Endodermal cell (in vitro differentiated cells): ENCODE measurements at regions not wholly inside any gene's neighbourhood (a gene's known extent, or its start where the extent isn't known, plus 50 kb on each side); places are given as distances from the start of the nearest gene placed in this dataset.

Experiments used
- DNase-seq: peaks from one replicate; pipeline ENCODE4 v3.0.0-alpha.2; 2017
- H3K27ac ChIP-seq: 2 replicates; pipeline ENCODE4 v1.5.1; 2013; ENCODE audit warnings: mild to moderate bottlenecking, low read depth, low read length, moderate library complexity
- H3K27me3 ChIP-seq: 2 replicates; pipeline ENCODE4 v1.6.1; 2013; ENCODE audit warnings: mild to moderate bottlenecking, low read length, moderate library complexity; ENCODE audit not compliant: insufficient read depth, control insufficient read depth, poor library complexity, severe bottlenecking
- H3K36me3 ChIP-seq: 2 replicates; pipeline ENCODE4 v1.7.0; 2013; ENCODE audit warnings: mild to moderate bottlenecking, low read length, moderate library complexity; ENCODE audit not compliant: control insufficient read depth, insufficient read depth
- H3K4me1 ChIP-seq: one replicate; pipeline ENCODE4 v1.7.0; 2013; ENCODE audit warnings: low read length; ENCODE audit not compliant: control insufficient read depth, insufficient read depth
- H3K4me3 ChIP-seq: 2 replicates; pipeline ENCODE4 v1.5.1; 2013; ENCODE audit warnings: mild to moderate bottlenecking, low read length, moderate library complexity
- H3K9ac ChIP-seq: 2 replicates; pipeline ENCODE4 v1.6.1; 2013; ENCODE audit warnings: mild to moderate bottlenecking, low read length, moderate library complexity; ENCODE audit not compliant: poor library complexity, severe bottlenecking; ENCODE audit errors: extremely low read depth
- H3K9me3 ChIP-seq: 2 replicates; pipeline ENCODE4 v1.6.1; 2013; ENCODE audit warnings: mild to moderate bottlenecking, low read length, moderate library complexity; ENCODE audit not compliant: control insufficient read depth
- H3K27ac Mint-ChIP-seq: 2 replicates; pipeline ENCODE4 v1.8.0; 2020; ENCODE audit warnings: mixed read lengths
- H3K27me3 Mint-ChIP-seq: 2 replicates; pipeline ENCODE4 v1.8.0; 2021; ENCODE audit warnings: mild to moderate bottlenecking, mixed read lengths; ENCODE audit not compliant: insufficient read depth
- H3K36me3 Mint-ChIP-seq: 2 replicates; pipeline ENCODE4 v1.8.0; 2020; ENCODE audit warnings: low read depth, mixed read lengths
- H3K4me1 Mint-ChIP-seq: 2 replicates; pipeline ENCODE4 v1.8.0; 2020; ENCODE audit warnings: mixed read lengths
- H3K4me3 Mint-ChIP-seq: 2 replicates; pipeline ENCODE4 v1.8.0; 2020; ENCODE audit warnings: mild to moderate bottlenecking, moderate library complexity, mixed read lengths
- H3K9me3 Mint-ChIP-seq: 2 replicates; pipeline ENCODE4 v1.8.0; 2020; ENCODE audit warnings: mild to moderate bottlenecking, mixed read lengths
- WGBS, 2 experiments: methylation state at CpG; one replicate each; pipeline versions ENCODE4 v1.1.5 to v1.1.7; 2013; ENCODE audit warnings: missing lambda C conversion rate in 2 of 2, mixed read lengths in 1 of 2; ENCODE audit not compliant: insufficient coverage in 1 of 2, insufficient read length in 1 of 2; 5-methylcytosine and 5-hydroxymethylcytosine counted together
- TF ChIP-seq, protein P1 (sequence below): fragments of 200-600 bp; sonication (generic); conservative IDR thresholded peaks from 2 replicates; pipeline ENCODE4 v1.5.0; 2021; ENCODE audit warnings: antibody characterized with exemption, mild to moderate bottlenecking

DNA sequence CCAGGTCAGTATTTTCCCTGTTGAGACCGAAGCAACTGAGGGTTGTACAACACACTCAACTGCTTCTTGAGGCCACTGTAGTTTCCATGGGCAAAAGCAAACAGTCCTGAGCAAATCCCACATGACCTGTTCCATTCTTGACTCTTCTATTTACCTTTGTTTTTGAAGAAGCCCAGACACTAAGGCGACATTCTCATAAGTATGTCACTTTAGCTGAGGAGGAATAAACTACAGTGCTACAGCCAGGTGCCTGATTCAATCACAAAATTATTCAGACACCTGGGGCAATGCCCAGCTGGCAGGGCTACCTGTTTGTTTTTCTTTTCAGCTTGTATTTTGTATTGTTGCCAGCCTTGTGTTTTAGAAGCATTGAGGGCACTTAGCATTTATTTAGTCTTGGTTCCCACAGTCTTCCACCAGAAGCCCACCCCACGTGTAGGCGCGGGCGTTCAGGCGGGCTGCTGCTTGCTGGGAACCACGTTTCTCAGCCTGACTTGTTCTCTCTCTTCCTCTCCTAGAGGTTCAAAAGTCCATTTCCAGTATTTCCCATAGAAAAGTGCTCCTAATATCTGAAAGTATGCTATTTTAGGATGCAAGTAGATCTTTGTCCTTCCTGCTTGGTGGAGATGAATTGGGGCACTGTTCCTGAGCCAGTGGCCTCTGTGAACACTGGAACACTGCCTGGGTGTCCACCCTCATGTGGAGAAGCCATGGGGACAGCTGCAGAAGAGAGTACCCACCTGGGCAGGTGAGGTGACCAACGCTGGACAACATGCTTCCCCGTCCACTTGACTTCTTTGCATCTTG lies 99.0 kb upstream of the COPS8 start:
- Histone ChIP-seq H3K4me1 (peaks cover 11% of the 10 kb centered on the region), H3K36me3 (no peaks in the 10 kb centered on the region), H3K9ac (no peak overlapping the region), H3K9me3 (peaks cover 18% of the 10 kb centered on the region), H3K4me3 (no peak overlapping the region), H3K27ac (no peak overlapping the region), H3K27me3 (no peaks in the 10 kb centered on the region)
- Mint-ChIP-seq H3K27ac (no peak overlapping the region), H3K4me1 (peaks cover 6% of the 10 kb centered on the region), H3K36me3 (no peaks in the 10 kb centered on the region), H3K27me3 (peaks cover 29% of the 10 kb centered on the region), H3K9me3 (peaks cover 15% of the 10 kb centered on the region), H3K4me3 (no peak overlapping the region)
- TF ChIP-seq, protein P1, sequence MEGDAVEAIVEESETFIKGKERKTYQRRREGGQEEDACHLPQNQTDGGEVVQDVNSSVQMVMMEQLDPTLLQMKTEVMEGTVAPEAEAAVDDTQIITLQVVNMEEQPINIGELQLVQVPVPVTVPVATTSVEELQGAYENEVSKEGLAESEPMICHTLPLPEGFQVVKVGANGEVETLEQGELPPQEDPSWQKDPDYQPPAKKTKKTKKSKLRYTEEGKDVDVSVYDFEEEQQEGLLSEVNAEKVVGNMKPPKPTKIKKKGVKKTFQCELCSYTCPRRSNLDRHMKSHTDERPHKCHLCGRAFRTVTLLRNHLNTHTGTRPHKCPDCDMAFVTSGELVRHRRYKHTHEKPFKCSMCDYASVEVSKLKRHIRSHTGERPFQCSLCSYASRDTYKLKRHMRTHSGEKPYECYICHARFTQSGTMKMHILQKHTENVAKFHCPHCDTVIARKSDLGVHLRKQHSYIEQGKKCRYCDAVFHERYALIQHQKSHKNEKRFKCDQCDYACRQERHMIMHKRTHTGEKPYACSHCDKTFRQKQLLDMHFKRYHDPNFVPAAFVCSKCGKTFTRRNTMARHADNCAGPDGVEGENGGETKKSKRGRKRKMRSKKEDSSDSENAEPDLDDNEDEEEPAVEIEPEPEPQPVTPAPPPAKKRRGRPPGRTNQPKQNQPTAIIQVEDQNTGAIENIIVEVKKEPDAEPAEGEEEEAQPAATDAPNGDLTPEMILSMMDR = no peak
- no peak for DNase-seq
- 92 to 94% methylated on average over 10 of the region's 10 CpGs for WGBS, 2 experiments

- TF ChIP-seq, protein P1 = no peak
- peaks cover 6% of the 10 kb centered on the region for H3K4me1 Mint-ChIP-seq
- whole genome bisulfite sequencing, 2 experiments = 80 to 98% methylated on average over 1 to 2 of the region's 2 CpGs
Measured at GRCh38 chr2:236988216-236988615, 97.5 kb upstream of the COPS8 start.

DNA sequence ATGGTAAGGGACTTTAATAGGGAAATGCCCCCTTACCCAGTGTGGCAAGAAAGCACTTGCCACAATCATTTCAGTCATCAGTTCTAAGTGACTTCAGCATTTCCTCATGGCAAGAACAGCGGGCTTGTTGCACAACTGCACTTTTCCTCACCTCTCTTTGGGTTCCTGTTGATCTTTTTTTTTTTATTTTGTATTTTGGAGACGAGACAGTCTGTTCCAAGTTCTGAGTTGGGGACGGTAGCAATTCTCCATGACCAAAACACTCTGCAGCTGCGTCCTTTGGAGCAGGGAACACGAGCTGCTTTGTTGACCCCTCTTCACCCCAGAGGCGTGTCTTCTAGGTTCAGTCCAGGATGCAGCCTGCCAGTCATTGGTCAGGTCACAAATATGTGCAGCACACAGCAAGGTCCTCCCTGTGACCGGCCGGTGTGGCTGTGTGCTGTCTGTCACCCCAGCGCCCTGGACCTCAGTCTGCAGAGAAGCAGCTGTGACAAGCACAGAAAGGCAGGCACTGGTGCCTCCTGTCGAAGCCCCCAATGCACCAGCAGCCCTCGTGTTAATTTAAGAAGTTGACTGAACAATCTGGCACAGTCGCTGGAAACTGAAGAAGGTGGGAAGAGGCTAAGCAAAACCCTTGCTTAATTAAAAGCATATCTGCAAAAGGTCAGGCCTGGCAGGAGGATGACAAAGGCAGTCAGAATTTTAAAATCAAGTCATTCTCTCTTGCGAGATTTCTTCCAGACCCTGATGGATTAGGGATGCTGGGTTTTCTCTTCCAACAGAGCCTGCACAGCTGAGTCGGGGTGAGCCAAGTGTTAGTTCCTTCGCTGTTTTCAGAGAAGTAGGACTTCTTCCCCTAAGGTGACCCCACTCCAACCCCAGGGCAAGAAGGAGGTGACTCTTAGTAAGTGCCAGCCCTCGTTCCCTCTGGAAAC lies 96.7 kb upstream of the COPS8 start:
- Histone ChIP-seq H3K27ac (peak overlapping the region; percentile 14), H3K4me3 (no peak overlapping the region), H3K4me1 (peaks cover 11% of the 10 kb centered on the region), H3K9ac (no peak overlapping the region), H3K9me3 (peaks cover 3% of the 10 kb centered on the region), H3K36me3 (no peaks in the 10 kb centered on the region), H3K27me3 (no peaks in the 10 kb centered on the region)
- Mint-ChIP-seq H3K9me3 (peaks cover 3% of the 10 kb centered on the region), H3K27me3 (peaks cover 33% of the 10 kb centered on the region), H3K4me3 (no peak overlapping the region), H3K27ac (no peak overlapping the region), H3K36me3 (no peaks in the 10 kb centered on the region), H3K4me1 (peaks cover 6% of the 10 kb centered on the region)
- TF ChIP-seq, protein P1 = no peak
- 87 to 91% methylated on average over 13 to 16 of the region's 16 CpGs for WGBS, 2 experiments
- peak; percentile 28 for DNase-seq

More at GRCh38 chr2:236988216-236988615, 97.5 kb upstream of the COPS8 start:
- no peaks in the 10 kb centered on the region for H3K27me3 ChIP-seq
- H3K4me3 Mint-ChIP-seq = no peak overlapping the region
- peaks cover 11% of the 10 kb centered on the region for H3K4me1 ChIP-seq
- no peaks in the 10 kb centered on the region for H3K36me3 Mint-ChIP-seq
- no peak overlapping the region for H3K27ac Mint-ChIP-seq
- peaks cover 8% of the 10 kb centered on the region for H3K9me3 Mint-ChIP-seq
- H3K4me3 ChIP-seq = no peak overlapping the region
- peaks cover 10% of the 10 kb centered on the region for H3K9me3 ChIP-seq
- peaks cover 32% of the 10 kb centered on the region for H3K27me3 Mint-ChIP-seq
- no peak for DNase-seq
- no peak overlapping the region for H3K27ac ChIP-seq
- H3K9ac ChIP-seq = no peak overlapping the region
- no peaks in the 10 kb centered on the region for H3K36me3 ChIP-seq
